AG09309 (cell line): ENCODE measurements at regions not wholly inside any gene's neighbourhood (a gene's known extent, or its start where the extent isn't known, plus 50 kb on each side); places are given as distances from the start of the nearest gene placed in this dataset.

Experiments
- DNase-seq: peaks from one replicate; pipeline ENCODE4 v3.0.0-alpha.2; 2010; ENCODE audit warnings: low read depth
- H3K4me3 ChIP-seq: 2 replicates; pipeline ENCODE4 v1.5.1; 2011; ENCODE audit warnings: mild to moderate bottlenecking, low read depth, low read length, moderate library complexity; ENCODE audit not compliant: control insufficient read depth
- TF ChIP-seq, protein P1 (sequence below): IDR thresholded peaks from 2 replicates; pipeline ENCODE4 v1.5.1; 2011; ENCODE audit warnings: mild to moderate bottlenecking, low read depth, low read length, inconsistent platforms; ENCODE audit not compliant: insufficient read depth, control insufficient read depth; ENCODE audit errors: missing control alignments

DNA sequence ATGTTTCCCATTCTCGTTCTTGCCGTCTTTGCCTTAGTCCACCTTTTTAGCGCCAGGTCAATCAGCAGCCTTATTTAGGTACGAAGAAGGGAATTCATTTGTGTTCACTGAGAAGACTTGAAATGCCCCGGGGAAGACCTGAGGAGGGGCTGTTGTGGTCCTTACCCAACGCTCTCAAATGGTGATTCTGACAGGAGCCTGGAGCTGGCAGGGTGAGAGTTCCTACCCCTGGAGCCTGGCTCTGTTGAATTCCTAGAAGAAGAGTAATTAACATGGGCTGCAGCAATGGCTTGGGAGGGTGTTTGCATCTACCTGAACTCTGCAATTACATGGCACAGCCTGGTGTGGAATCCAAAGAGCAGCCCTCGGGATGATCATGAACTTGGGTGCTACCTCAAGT lies 76.9 kb upstream of the DSCAM start:
- H3K4me3 ChIP-seq, result no peak overlapping the region
- TF ChIP-seq, protein P1, sequence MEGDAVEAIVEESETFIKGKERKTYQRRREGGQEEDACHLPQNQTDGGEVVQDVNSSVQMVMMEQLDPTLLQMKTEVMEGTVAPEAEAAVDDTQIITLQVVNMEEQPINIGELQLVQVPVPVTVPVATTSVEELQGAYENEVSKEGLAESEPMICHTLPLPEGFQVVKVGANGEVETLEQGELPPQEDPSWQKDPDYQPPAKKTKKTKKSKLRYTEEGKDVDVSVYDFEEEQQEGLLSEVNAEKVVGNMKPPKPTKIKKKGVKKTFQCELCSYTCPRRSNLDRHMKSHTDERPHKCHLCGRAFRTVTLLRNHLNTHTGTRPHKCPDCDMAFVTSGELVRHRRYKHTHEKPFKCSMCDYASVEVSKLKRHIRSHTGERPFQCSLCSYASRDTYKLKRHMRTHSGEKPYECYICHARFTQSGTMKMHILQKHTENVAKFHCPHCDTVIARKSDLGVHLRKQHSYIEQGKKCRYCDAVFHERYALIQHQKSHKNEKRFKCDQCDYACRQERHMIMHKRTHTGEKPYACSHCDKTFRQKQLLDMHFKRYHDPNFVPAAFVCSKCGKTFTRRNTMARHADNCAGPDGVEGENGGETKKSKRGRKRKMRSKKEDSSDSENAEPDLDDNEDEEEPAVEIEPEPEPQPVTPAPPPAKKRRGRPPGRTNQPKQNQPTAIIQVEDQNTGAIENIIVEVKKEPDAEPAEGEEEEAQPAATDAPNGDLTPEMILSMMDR, result no peak

DNA sequence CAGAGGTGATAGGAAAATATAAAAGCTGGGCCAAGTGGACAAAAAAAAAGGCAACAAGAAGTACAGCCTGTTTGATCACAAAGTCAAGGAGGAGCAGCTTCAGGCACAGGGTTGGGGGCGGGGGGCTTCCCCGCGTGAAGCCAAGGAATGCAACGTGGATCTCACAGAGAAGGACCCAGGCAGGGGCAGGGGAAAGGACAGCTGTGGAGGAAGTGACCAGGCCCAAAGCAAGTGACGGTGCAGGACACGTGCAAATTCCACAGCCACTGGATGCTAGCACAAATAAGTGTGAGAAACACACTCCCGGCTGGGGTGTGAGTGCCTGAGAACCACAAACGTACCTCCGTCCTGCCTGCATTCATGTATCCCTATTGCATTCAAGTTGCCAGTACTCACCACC lies 77.7 kb upstream of the DSCAM start:
- TF ChIP-seq, protein P1, result no peak
- DNase-seq, result no peak
- no peak overlapping the region for H3K4me3 ChIP-seq

More for the DNA sequence above, 76.9 kb upstream of the DSCAM start:
- no peak for DNase-seq

DNA sequence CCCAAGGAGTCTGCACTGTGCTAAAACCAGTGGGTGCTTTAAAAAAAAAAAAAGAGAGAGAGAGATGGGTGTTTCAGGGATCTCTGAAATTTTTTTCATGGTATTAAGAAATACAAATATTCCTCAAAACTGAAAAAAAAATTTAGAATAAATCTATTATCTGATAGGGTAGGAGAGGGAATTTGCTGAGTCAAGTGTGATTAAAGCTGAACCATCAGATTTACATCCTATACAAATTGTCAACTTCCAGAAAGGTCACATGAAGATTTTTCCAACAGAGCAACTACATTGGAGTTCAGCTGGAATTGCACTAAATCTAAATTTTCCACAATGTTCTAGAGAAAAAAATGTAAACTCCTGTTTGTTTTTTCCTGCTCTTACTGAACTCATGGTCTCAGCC lies 79.3 kb upstream of the DSCAM start:
- TF ChIP-seq, protein P1, result no peak
- no peak for DNase-seq

DNA sequence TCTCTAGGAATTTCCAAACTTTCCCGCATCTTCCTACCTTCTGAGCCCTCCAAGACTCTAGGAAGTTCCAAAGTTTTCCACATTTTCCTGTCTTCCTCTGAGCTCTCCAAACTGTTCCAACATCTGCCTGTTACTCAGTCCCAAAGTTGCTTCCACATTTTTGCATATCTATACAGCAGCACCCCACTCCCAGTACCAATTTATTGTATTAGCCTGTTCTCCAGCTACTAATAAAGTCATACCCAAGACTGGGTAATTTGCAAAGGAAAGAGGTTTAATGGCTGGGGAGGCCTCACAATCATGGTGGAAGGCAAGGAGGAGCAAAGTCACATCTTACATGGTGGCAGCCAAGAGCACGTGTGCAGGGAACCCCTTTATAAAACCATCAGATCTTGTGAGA lies 82.9 kb upstream of the DSCAM start:
- DNase-seq, result no peak
- TF ChIP-seq, protein P1, result no peak

More for the DNA sequence above, 79.3 kb upstream of the DSCAM start:
- H3K4me3 ChIP-seq, result no peak overlapping the region

DNA sequence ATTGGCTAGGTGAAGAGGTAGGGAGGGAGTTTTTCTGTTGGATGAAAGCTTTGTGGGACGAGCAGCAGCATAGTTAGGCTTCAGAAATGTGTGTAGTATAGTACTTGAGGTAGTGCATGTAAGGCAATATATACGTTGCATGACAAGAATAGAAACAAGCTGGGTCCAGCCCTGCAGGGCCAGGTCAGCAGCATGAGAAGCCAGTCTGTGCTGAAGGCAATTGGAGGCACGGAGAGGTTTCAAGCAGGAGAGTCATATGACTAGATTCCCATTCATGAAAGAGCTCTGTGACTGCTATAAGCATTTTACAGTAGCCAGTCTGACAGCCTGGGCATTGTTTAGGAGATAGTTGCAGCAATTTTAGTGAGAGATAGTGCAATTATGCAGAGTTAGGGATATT lies 84.2 kb upstream of the DSCAM start:
- H3K4me3 ChIP-seq, result no peak overlapping the region
- no peak for DNase-seq
- TF ChIP-seq, protein P1, result no peak

More for the DNA sequence above, 82.9 kb upstream of the DSCAM start:
- no peak overlapping the region for H3K4me3 ChIP-seq

DNA sequence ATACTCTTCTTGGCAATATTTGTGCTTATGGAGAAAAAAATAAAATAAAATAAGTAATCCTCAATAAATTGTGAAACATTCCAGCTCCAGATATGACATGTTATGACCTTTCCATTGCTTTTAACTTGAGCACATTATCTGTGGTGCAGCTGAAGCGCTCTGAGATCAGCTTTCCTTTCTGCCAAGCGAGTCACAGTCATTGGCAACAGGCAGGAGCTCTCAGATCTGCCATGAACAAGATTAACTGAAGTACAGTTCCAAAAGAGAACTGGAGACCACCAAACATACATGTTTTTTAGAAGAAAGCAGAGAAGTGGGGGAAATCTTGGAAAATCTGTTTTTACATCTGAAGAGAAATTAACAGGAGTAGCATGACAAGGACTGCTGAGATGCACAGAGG lies 89.2 kb upstream of the DSCAM start:
- no peak for DNase-seq
- H3K4me3 ChIP-seq, result no peak overlapping the region
- TF ChIP-seq, protein P1, result no peak

DNA sequence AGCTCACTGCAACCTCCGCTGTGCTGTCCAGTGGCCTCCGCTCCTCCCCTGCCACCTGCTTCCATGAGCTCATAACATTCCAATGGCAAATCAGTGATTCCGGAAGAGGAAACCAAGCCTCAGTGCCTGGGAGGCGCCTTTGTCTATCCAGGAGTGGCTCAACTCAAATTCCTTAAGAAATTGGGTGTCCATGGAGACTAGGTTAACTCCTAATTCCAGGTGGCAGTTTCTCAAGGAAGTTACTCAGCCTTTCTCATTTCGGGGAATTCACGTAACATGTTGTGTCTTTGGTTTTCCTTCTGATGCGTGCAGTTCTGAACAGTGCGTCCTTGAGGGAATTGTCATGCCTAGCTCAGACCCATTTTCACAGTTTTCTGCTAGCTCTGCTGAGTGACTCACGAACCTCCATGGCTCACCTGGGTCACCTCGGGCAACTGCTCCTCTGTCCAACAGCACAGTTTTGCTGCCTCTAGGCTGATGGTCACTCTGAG lies 89.9 kb upstream of the DSCAM start:
- DNase-seq, result no peak
- TF ChIP-seq, protein P1, result no peak
- no peak overlapping the region for H3K4me3 ChIP-seq
